SK-N-SH (cell line): ENCODE measurements at regions not wholly inside any gene's neighbourhood (a gene's known extent, or its start where the extent isn't known, plus 50 kb on each side); places are given as distances from the start of the nearest gene placed in this dataset.

Experiments used
- CTCF ChIP-seq: fragments of 200-600 bp; sonication (generic); IDR thresholded peaks from 2 replicates; pipeline ENCODE4 v1.6.1; 2017; ENCODE audit warnings: antibody characterized with exemption, mild to moderate bottlenecking, moderate library complexity
- EP300 ChIP-seq, 2 experiments: IDR thresholded peaks; 2 replicates each; pipeline versions ENCODE4 v1.4.0 to v1.6.1; 2012; ENCODE audit warnings: borderline replicate concordance in 1 of 2, low read depth in 1 of 2, low read length in 1 of 2
- EZH2phosphoT487 ChIP-seq: fragments of 200-600 bp; sonication (generic); IDR thresholded peaks from 2 replicates; pipeline ENCODE4 v1.6.1; 2017; ENCODE audit warnings: low read depth, mixed run types, mild to moderate bottlenecking, antibody characterized with exemption, moderate library complexity, borderline replicate concordance
- JUND ChIP-seq: IDR thresholded peaks from 2 replicates; pipeline ENCODE4 v1.4.0; 2012
- MXI1 ChIP-seq: IDR thresholded peaks from 2 replicates; pipeline ENCODE4 v1.6.1; 2012; ENCODE audit warnings: mild to moderate bottlenecking, low read depth, low read length, improper control_type of control experiment
- POLR2AphosphoS5 ChIP-seq: IDR thresholded peaks from 2 replicates; pipeline ENCODE4 v1.6.1; 2012; ENCODE audit warnings: low read depth, low read length
- RAD21 ChIP-seq: IDR thresholded peaks from 2 replicates; pipeline ENCODE4 v1.6.1; 2012; ENCODE audit warnings: mild to moderate bottlenecking, low read length
- SMC3 ChIP-seq: IDR thresholded peaks from 2 replicates; pipeline ENCODE4 v1.6.1; 2012; ENCODE audit warnings: low read depth, low read length, improper control_type of control experiment
- TAF1 ChIP-seq: IDR thresholded peaks from 2 replicates; pipeline ENCODE4 v1.6.1; 2012; ENCODE audit warnings: low read depth, mild to moderate bottlenecking, low read length, moderate library complexity, borderline replicate concordance
- USF1 ChIP-seq: IDR thresholded peaks from 2 replicates; pipeline ENCODE4 v1.4.0; 2012; ENCODE audit warnings: low read depth, borderline replicate concordance
- TF ChIP-seq, protein P1 (sequence below): fragments of 150-350 bp; IDR thresholded peaks from 2 replicates; pipeline ENCODE4 v1.6.1; 2016; ENCODE audit warnings: mild to moderate bottlenecking, low read depth, low read length
- TF ChIP-seq, protein P2 (sequence below): IDR thresholded peaks from 2 replicates; pipeline ENCODE4 v1.6.1; 2012; ENCODE audit warnings: mild to moderate bottlenecking, low read depth, low read length, moderate library complexity

DNA sequence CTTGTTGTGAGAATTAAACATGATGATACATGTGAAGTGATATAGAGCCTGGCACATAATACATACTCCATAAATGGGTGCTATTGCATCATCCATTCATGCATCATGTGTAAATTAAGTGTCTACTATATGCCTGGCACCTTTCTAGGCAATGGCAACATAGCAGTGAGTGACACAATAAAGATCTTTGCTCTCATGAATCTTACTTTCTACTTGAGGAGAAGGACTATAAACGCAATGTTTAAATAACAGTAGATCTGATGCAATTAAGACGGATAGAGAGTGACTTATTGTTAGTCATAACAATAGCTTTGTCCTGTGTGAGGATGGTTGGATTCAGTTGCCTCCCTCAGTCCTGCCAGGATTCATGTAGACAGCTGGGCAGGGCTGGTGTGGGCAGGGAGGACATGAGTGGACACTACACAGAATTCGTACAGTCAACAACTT lies 88.4 kb upstream of the NPAS2 start:
- peak; percentile 25; the same call in 1 of the 2 replicates for TF ChIP-seq POLR2AphosphoS5
- no peak for TF ChIP-seq CTCF
- TF ChIP-seq EP300 (IDR thresholded peaks at IDR 0.05; ENCODE audit: borderline replicate concordance in 1 of 2, low read depth in 1 of 2, low read length in 1 of 2), result no peak
- no peak for TF ChIP-seq MXI1
- TF ChIP-seq, protein P1, sequence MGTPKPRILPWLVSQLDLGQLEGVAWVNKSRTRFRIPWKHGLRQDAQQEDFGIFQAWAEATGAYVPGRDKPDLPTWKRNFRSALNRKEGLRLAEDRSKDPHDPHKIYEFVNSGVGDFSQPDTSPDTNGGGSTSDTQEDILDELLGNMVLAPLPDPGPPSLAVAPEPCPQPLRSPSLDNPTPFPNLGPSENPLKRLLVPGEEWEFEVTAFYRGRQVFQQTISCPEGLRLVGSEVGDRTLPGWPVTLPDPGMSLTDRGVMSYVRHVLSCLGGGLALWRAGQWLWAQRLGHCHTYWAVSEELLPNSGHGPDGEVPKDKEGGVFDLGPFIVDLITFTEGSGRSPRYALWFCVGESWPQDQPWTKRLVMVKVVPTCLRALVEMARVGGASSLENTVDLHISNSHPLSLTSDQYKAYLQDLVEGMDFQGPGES, result no peak
- TF ChIP-seq, protein P2, sequence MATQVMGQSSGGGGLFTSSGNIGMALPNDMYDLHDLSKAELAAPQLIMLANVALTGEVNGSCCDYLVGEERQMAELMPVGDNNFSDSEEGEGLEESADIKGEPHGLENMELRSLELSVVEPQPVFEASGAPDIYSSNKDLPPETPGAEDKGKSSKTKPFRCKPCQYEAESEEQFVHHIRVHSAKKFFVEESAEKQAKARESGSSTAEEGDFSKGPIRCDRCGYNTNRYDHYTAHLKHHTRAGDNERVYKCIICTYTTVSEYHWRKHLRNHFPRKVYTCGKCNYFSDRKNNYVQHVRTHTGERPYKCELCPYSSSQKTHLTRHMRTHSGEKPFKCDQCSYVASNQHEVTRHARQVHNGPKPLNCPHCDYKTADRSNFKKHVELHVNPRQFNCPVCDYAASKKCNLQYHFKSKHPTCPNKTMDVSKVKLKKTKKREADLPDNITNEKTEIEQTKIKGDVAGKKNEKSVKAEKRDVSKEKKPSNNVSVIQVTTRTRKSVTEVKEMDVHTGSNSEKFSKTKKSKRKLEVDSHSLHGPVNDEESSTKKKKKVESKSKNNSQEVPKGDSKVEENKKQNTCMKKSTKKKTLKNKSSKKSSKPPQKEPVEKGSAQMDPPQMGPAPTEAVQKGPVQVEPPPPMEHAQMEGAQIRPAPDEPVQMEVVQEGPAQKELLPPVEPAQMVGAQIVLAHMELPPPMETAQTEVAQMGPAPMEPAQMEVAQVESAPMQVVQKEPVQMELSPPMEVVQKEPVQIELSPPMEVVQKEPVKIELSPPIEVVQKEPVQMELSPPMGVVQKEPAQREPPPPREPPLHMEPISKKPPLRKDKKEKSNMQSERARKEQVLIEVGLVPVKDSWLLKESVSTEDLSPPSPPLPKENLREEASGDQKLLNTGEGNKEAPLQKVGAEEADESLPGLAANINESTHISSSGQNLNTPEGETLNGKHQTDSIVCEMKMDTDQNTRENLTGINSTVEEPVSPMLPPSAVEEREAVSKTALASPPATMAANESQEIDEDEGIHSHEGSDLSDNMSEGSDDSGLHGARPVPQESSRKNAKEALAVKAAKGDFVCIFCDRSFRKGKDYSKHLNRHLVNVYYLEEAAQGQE, result no peak
- TF ChIP-seq TAF1, result no peak
- TF ChIP-seq SMC3, result no peak
- no peak for TF ChIP-seq EZH2phosphoT487
- TF ChIP-seq JUND, result 0 out of 2 replicates have a peak, but pooled peaks have one; percentile 7
- TF ChIP-seq RAD21, result no peak
- TF ChIP-seq USF1, result no peak
